ENCODE measurements at regions not wholly inside any gene's neighbourhood (a gene's known extent, or its start where the extent isn't known, plus 50 kb on each side); places are given as distances from the start of the nearest gene placed in this dataset.

- CTCF ChIA-PET: no interaction called here
- BruUV-seq (replicated peaks): no TSS peak
- POLR2A ChIA-PET (ENCODE audit: low non-redundant PET): no interaction called here
Measured at GRCh38 chr4:33954759-33955158, 2289.6 kb downstream of the ARAP2 start.

GRCh38 chr4:33959519-33959918 lies 2284.8 kb downstream of the ARAP2 start:
- TF ChIP-seq, protein P1, sequence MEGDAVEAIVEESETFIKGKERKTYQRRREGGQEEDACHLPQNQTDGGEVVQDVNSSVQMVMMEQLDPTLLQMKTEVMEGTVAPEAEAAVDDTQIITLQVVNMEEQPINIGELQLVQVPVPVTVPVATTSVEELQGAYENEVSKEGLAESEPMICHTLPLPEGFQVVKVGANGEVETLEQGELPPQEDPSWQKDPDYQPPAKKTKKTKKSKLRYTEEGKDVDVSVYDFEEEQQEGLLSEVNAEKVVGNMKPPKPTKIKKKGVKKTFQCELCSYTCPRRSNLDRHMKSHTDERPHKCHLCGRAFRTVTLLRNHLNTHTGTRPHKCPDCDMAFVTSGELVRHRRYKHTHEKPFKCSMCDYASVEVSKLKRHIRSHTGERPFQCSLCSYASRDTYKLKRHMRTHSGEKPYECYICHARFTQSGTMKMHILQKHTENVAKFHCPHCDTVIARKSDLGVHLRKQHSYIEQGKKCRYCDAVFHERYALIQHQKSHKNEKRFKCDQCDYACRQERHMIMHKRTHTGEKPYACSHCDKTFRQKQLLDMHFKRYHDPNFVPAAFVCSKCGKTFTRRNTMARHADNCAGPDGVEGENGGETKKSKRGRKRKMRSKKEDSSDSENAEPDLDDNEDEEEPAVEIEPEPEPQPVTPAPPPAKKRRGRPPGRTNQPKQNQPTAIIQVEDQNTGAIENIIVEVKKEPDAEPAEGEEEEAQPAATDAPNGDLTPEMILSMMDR (conservative IDR thresholded peaks at IDR 0.05; ENCODE audit: low read depth, low read length): no peak
- no peak for TF ChIP-seq EZH2 (IDR thresholded peaks at IDR 0.05; ENCODE audit: borderline replicate concordance, low read depth, low read length, poor library complexity, severe bottlenecking)
- CTCF ChIA-PET: no interaction called here
- Histone ChIP-seq H3K36me3 (ENCODE audit: insufficient read depth, low read length, poor library complexity, severe bottlenecking) (no peaks in the 10 kb centered on the region), H3K27me3 (replicated peaks; ENCODE audit: insufficient read depth, low read depth, low read length, poor library complexity) (no peaks in the 10 kb centered on the region), H3K4me3 (ENCODE audit: low read depth, low read length, poor library complexity, severe bottlenecking) (no peak overlapping the region), H3K4me1 (ENCODE audit: insufficient read depth, low read length, poor library complexity, severe bottlenecking) (no peaks in the 10 kb centered on the region), H3K9me3 (ENCODE audit: low read depth, low read length, poor library complexity, severe bottlenecking) (peaks cover 4% of the 10 kb centered on the region), H3K27ac (ENCODE audit: low read depth, low read length, poor library complexity, severe bottlenecking) (no peak overlapping the region)
- BruUV-seq (replicated peaks): no TSS peak
- POLR2A ChIA-PET (ENCODE audit: low non-redundant PET): no interaction called here
- intact Hi-C loops (cut with micrococcal nuclease; ENCODE audit: unreplicated experiment): no loop called here
- DNase-seq (ENCODE audit: low spot score): no peak

More at GRCh38 chr4:33954759-33955158, 2289.6 kb downstream of the ARAP2 start:
- Histone ChIP-seq H3K27ac (ENCODE audit: low read depth, low read length, poor library complexity, severe bottlenecking) (no peak overlapping the region), H3K9me3 (ENCODE audit: low read depth, low read length, poor library complexity, severe bottlenecking) (peaks cover 9% of the 10 kb centered on the region), H3K4me1 (ENCODE audit: insufficient read depth, low read length, poor library complexity, severe bottlenecking) (no peaks in the 10 kb centered on the region), H3K27me3 (replicated peaks; ENCODE audit: insufficient read depth, low read depth, low read length, poor library complexity) (no peaks in the 10 kb centered on the region), H3K36me3 (ENCODE audit: insufficient read depth, low read length, poor library complexity, severe bottlenecking) (no peaks in the 10 kb centered on the region), H3K4me3 (ENCODE audit: low read depth, low read length, poor library complexity, severe bottlenecking) (no peak overlapping the region)
- TF ChIP-seq EZH2 (IDR thresholded peaks at IDR 0.05; ENCODE audit: borderline replicate concordance, low read depth, low read length, poor library complexity, severe bottlenecking): no peak
- TF ChIP-seq, protein P1 (conservative IDR thresholded peaks at IDR 0.05; ENCODE audit: low read depth, low read length): no peak
- intact Hi-C loops (cut with micrococcal nuclease; ENCODE audit: unreplicated experiment): no loop called here
- DNase-seq (ENCODE audit: low spot score): no peak

DNA sequence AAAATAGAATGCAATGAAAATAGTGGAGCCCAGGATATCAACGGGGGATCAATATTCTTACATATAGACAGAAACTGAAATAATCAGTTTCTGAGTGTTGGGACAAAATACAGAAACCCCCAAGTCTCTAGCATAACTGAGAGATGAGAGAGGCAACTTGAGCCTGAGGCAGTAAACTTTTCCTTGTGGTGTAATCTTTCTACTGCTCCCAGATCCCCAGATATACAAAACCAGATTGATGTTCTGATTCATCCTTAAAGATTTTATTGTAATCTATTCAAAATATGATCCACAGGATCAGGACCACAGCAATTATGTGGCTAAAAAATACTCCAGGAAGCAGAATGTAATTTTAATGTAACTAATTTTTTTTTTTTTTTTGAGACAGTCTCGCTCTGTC lies 2282.6 kb downstream of the ARAP2 start:
- no peak overlapping the region for H3K27ac ChIP-seq (ENCODE audit: low read depth, low read length, poor library complexity, severe bottlenecking)
- CTCF ChIA-PET: no interaction called here
- no peaks in the 10 kb centered on the region for H3K36me3 ChIP-seq (ENCODE audit: insufficient read depth, low read length, poor library complexity, severe bottlenecking)
- no peaks in the 10 kb centered on the region for H3K4me1 ChIP-seq (ENCODE audit: insufficient read depth, low read length, poor library complexity, severe bottlenecking)
- no peak for DNase-seq (ENCODE audit: low spot score)
- BruUV-seq (replicated peaks): no TSS peak
- H3K27me3 ChIP-seq (replicated peaks; ENCODE audit: insufficient read depth, low read depth, low read length, poor library complexity): no peaks in the 10 kb centered on the region
- no peak overlapping the region for H3K4me3 ChIP-seq (ENCODE audit: low read depth, low read length, poor library complexity, severe bottlenecking)
- peaks cover 12% of the 10 kb centered on the region for H3K9me3 ChIP-seq (ENCODE audit: low read depth, low read length, poor library complexity, severe bottlenecking)
- POLR2A ChIA-PET (ENCODE audit: low non-redundant PET): no interaction called here
- intact Hi-C loops (cut with micrococcal nuclease; ENCODE audit: unreplicated experiment): no loop called here
- TF ChIP-seq, protein P1 (conservative IDR thresholded peaks at IDR 0.05; ENCODE audit: low read depth, low read length): no peak
- TF ChIP-seq EZH2 (IDR thresholded peaks at IDR 0.05; ENCODE audit: borderline replicate concordance, low read depth, low read length, poor library complexity, severe bottlenecking): no peak
